GM19468 (cell line): ENCODE measurements at regions not wholly inside any gene's neighbourhood (a gene's known extent, or its start where the extent isn't known, plus 50 kb on each side); places are given as distances from the start of the nearest gene placed in this dataset.

Source experiments
- ATAC-seq: cut with Tn5 transposase; IDR thresholded peaks from one replicate; pipeline ENCODE4 v1.9.1; 2021; ENCODE audit warnings: mild to moderate bottlenecking, moderate library complexity, moderate number of reproducible peaks; ENCODE audit not compliant: unreplicated experiment; ENCODE audit errors: extremely low read depth

DNA sequence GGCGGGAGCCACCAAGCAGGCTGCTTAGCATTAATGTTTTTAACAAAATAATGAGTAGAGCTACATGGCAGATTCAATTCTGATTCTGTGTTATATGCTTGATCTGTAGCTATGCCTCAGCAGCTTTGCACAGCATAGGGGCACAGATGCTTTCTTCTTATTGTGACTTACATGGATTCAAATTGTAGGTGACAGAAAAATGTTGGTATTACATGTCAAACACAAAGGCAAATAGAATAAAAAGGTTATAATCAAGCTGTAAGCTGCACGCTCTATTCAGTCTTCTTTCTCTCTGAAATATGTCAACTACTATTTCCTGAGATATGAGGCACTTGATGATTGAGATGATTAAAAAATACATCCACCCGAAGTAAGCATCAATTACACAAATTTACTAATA is 1573.8 kb downstream of the FAM181B start:
- no peak for ATAC-seq

DNA sequence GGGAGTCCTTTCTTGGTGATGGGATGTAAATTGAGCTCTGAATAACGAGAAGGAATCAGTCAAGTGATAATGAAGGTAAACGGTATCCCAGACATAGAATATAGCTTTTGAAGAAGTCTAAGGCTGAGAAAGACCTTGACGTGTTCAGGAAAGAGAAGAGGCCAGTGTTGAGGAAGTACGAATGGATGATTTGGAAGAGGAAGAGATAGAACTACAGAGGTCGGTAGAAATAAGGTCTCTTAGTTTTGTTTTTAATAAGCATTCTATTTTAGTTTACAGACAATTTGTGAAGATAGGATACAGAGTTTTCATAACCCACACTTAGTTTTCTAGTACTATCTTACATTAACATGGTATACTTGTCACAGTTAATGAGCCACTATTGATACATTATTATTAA is 1598.1 kb downstream of the FAM181B start:
- no peak for ATAC-seq

DNA sequence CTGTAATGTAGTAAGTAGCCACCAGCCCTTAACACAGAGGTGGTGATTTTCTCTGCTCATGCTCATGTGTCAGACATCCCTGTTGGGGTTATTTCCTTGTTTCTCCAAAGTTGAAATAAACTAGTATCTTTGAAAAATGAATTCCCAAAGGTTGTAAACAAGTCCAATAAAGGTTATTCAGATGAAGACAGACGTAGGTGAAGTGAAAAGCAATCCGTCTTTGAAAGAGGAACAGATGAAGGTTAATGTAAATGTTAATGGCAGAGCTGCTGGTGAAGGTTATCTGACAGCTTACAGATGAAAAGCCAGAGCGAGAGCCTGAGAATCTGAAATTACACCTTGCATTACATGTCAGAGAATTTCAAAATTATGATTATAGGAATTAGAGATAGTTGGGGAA is 1604.0 kb downstream of the FAM181B start:
- ATAC-seq: no peak

DNA sequence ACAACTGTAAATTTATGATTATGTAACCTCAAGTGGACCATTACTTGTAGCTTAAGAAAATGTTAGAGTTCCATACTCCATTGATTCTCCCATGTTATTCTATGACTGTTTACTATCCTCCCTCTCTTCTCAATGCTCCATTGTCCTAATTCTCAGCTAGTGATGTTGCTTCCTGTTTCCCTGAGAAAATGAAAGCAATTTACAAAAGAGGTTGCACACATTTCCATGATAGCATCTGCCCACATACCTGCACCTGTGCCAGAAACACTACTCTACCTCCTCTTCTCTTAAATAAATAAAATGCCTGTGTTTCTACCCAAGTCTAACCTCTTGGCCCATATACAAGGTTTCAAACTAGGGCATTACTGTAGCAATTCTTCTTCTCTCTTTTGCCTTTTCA is 1620.9 kb downstream of the FAM181B start:
- no peak for ATAC-seq

DNA sequence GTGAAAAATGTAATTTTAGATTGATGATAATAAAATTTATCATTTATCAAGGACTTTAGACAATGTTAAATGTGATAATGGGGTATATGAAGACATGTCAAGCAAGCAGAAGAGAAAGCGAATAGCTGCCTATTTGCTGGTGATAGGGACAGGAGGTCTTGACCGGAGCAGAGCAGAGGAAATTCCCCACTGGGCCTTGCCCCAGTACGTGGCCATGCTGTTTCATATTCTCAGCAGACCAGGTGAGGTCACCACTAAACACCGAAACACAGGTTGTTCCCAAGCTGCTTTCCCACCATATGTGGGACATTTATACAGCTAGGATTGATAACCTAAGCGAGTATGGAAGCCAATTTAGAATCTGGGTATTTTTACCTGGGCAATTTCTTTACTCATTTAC is 1629.6 kb downstream of the FAM181B start:
- ATAC-seq: no peak

DNA sequence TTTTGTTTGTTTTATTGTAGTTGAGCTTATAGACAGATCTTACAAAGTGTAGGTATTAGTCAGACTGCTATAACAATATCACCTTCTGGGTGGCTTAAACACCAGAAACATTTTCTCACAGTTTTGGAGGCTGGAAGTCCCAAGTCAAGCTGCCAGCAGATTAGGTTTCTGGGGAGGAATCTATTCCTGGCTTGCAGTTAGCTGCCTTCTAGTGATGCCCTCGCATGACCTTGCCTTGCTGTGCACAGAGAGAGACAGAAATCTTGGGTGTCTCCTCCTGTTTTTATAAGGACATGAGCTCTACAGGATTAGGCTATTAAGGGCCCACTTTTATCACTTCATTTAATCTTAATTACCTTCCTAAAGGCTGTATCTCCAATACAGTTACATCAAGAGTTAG is 1635.2 kb downstream of the FAM181B start:
- ATAC-seq: no peak

DNA sequence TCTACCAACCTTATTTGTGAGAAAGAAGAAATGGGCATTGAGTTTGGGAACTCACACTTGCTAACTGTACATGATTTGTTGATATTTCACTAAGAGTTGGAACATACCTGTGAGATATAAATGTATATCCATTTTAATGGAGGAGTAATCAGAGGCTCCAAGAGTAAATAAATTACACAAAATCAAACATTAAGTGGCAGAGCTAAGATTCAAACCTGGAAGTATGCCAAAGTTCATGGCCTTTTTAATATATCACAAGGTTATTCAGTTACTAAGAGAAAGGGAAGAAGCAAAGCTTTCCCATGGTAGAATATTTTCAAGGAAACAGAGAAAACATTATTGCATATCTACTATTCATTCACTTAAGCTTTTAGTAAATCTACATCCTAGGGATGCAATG is 1641.1 kb downstream of the FAM181B start:
- no peak for ATAC-seq

DNA sequence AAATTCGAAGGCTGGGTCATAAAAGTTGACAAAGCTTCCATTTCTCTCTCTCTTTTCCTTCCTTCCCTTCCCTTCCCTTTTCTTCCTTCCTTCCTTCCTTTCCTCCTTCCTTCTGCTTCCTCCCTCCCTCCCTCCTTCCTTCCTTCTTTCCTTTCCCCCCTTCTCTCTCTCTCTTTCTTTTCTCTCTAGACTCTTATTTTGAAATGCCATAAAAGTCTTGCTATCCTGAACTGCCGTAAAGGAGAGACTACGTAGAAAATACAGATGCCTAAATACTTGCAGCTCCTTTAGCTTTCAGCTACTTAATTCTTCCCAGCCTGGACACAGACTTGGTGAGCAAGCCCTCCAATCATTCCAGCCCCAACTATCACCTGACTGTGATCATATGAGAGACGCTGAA is 1644.4 kb downstream of the FAM181B start:
- ATAC-seq: no peak

DNA sequence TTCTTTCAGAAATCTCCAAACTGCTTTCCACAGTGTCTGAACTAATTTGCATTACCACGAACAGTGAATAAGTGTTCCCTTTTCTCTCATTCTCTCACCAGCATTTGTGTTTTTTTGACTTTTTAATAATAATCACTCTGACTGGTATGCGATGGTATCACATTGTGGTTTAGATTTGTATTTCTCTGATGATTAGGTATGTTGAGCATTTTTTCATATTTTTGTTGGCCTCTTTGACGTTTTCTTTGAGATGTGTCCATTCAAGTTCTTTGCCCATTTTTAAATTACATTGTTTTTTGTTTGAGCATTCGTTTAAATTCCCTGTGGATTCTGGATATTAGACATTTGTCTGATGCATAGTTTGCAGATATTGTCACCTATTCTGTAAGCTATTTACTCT is 1639.6 kb upstream of the TENM4 start:
- ATAC-seq: no peak

DNA sequence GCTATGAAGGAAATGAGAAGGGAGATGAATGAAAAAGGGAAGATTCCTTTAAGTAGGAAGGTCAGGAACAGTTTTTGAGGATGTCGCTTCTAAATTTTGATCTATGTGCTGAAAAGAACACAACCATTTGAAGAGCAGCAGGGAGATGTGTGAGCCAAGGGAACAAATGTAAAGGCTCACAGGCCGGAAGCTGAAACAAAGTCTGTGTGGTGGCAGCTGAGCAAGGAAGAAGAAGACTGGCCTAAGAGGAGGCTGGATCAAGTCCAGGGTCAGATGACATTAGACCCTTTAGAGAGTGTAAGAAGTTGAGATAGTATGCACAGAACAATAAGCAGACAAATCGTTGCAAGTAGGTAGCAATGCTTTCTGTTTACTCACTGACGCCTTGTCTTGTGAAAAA is 1631.4 kb upstream of the TENM4 start:
- no peak for ATAC-seq

DNA sequence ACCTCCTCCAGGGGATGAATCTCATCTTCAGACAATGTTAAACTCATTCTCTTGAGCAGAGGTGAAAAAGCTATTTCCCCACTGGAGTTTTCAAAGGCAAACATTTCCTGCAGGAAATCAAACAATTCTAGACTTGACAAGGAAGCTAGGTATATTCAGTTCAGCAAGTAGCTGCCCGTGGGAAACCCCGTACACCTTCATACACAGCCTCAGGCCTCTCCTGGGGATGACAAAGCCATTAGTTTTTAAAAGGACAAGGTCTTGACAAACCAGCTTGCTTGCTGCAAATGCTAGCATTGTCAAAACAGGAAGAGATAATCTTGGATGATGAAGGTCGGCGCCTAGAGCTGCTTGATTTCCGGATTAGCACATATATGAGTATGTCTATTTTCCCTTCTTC is 1630.8 kb upstream of the TENM4 start:
- ATAC-seq: no peak

DNA sequence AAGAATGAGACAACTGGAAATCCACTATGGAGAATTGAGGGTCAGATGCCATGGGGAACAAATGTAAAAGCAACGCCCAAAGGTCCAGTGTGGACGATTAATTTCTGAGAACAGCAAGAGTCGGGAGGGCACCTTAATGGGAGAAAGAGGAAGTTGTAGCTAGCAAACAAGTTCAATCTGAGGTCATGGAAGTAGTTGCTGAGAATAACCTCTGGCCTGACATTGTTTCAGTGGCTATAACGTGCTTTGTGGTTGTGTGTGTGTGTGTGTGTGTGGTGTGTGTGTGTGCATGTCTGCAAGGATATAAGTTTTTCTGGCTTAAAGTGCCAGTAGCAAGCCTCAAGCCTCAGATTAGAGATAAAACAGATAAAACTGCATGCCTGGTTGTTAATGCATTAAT is 1630.1 kb upstream of the TENM4 start:
- ATAC-seq: no peak

DNA sequence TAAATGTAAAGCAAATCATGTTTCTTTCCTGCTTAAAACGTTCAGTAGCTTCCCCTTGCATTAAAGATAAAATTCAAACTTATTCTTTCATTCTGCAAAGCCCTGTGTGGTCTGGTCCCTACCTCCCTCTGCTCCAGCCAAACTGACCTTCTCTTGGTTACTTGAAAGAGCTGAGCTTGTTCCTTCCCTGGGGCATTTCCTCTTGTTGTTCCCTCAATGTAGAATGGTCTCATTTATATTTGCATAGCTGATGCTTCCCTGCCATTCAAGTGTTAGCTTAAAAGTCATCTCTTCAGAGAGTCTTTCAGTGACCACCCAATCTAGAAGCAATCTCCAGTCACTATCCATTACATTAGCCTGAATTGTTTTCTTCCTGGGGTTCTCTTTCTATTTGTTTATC is 1618.5 kb upstream of the TENM4 start:
- no peak for ATAC-seq

DNA sequence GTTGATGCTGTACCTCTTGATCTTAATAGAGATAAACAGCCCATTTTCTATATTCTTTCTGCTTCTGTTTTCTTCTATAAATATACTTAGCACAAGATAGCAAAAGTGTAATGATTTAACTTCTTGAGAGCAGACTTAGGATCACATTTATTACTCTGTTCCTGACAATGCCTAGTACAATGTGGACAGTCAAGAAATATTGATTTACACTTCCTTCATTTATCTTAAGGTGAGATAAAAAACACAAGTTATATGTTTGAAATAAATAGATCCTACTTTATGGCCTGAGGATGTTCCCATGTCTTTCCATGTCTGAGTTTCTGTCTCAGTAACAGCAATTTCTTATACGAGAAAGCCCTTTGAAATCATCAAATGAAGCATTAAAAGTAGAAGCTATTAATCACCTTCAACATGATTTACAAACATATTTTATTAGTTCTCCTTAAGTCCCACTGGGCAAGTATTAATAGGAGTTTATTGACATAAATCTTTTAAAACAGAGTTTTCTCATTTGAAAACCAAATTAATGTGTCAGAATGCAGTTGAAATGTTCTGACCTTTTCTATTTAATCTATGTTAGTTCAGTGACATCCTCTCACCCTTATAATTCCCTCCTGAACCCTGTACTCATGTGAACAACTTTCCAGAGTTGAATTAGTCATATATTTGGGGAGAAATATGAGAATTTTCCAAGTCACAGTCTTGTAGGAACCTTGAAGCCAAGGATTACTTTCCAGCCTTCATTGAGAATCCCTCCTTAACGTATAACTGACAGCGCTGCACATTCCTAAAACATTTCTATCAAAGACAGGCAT is 1611.7 kb upstream of the TENM4 start:
- no peak for ATAC-seq

DNA sequence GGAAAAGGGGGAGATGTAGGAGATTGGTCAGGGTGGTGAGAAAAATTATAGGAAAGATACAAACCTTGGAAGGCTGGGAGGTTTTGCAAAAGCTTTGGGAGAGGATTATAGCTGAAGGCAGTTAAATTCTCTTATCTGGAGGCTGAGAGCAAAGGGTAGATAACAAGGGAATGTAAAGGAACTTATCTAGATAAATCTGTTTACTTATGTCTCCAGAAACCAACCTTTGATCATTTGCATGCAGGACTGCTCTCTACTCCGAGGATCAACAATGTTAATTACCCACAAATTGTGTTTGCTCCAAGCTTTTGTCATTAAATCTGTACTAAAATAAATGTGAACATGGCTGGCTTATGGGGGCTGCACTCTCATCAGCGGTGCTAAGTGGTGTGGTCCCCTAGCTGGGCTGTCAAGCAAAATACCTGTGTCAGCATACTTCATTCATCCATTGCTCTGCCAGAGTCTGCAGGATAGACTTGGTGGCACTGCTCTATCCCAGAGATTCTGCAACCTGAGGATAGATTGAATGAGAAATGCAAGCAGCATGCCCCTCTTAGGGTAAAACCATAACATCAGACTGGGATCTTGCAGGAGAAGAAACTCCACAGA is 1599.2 kb upstream of the TENM4 start:
- no peak for ATAC-seq

DNA sequence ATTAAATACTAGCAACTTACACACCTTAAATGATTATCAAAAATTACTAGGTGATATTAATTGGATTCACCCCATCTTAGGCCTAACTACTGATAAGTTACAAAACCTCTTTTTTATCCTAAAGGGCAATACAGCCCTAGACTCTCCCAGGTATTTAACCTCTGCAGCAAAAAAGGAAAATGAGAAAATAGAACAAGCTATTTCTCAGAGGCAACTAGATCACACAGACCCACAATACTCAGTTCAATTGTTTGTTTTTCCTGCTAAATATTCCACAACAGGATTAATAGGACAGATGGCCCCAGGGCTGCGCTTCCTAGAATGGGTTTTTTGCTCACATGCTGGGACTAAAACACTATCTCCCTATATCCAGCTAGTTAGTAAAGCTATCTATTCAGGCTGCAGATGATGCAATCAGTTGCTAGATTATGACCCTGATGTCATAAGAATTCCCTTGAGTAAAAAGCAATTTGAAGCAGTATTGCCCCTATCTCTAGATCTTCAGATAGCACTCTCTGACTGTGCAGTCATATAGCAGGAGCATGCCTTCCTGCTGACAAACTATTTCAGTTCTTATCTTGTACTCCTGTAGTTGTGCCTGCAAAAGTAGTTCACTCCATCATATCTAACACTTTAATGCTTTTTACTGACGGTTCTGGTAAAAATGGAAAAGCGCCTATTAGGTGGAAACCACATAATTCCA is 1595.5 kb upstream of the TENM4 start:
- no peak for ATAC-seq

DNA sequence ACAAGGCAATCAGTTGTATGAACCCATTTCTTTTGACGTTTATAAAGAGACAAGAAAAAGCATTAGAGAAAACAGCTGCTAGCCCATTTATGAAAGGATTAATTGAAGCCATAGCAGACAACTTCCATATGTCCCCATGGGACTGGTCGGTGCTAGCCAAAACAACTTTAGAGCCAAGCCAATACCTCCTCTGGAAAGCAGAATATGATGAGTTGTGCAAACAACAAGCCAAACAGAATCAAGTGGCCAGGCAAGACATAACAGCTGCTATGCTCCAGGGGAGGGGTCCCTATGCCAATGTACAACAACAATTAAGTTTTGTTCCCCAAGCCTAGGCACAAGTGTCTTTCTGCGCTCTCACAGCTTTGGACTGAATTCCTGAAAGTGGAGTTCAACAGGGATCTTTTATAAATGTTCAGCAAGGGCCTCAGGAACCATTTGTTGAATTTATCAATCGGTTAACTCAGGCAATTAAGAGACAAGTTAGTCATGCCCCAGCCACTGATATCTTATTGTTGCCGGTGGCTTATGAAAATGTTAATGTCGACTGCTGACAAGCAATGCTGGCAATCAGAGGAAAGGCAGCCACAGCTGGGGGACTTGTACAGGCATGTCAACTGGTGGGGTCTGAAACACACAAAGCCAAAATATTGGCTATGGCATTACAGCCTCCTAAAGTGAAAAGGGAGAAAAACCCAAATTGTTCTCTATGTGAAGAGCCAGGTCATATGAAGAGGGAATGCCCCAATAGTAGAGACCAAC is 1593.1 kb upstream of the TENM4 start:
- ATAC-seq: no peak

DNA sequence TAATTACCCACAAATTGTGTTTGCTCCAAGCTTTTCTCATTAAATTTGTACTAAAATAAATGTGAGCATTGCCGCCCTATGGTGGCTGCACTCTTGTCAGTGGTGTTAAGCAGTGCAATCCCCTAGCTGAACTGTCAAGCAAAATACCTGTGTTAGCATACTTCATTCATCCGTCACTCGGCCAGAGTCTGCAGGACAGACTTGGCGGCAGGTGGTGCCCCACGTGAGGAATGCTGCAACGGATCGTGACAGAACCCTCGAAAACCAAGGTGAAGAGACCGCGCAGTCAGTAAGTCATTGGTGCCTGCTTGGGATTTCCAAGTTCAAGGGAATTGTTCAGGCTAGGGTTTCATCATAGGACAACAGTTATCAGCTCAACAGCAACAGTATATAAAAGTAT is 1592.1 kb upstream of the TENM4 start:
- ATAC-seq: no peak

DNA sequence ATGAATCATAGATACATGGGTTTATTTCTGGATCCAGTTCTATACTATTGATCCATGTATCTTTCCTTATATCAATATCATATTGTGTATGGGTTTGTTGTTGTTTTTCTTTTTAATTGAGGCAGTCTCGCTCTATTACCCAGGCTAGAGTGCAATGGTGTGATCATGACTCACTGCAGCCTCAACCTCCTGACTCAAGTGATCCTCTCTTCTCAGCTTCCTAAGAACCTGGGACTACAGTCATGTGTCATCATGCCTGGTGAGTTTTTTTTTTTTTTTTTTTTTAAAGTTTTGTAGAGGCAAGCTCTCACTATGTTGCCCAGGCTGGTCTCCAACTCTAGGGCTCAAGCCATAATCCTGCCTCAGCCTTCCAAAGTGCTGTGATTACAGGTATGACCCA is 1589.4 kb upstream of the TENM4 start:
- no peak for ATAC-seq

DNA sequence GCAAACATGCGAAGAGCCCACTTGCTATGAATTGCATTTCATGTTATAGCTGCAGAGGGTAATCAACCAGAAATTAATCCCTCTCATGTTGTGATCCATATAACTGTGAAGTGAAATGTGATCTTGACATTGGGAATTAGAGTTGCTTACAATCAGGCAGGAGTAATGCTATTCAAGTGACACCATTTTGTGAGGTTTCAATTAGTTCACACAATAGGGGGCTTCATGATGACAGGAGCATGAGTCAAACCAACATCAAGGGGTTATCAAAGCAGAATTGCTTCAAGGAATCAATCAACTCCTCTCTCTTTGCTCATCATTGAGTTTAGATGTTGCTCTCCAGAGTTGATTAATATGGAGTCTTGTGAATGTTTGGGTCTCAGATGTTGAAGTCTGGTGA is 1585.2 kb upstream of the TENM4 start:
- ATAC-seq: no peak

DNA sequence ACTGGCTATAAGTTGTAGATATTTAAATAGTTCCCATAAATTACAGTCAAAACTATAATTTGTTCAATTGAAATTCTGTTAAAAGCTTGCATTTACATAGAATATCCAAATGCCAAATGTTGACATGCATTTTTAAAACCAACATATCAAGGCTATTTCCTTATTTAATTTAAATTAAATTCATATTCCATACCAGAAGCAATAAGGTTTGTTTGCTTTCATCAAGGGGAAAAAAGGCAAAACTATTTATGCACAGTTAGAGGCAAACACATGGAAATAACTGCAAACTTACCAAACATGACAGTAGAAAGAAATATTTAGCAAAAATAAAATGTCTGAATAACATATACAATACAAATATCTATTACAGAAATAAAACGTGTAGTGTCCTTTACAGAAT is 1581.2 kb upstream of the TENM4 start:
- ATAC-seq: no peak
